ENCODE measurements at regions not wholly inside any gene's neighbourhood (a gene's known extent, or its start where the extent isn't known, plus 50 kb on each side); places are given as distances from the start of the nearest gene placed in this dataset.
"Not testable (repeated sequence)": the region's sequence is repeated elsewhere in the genome, so short reads cannot be mapped to it uniquely, and the experiment has no call there.

DNA sequence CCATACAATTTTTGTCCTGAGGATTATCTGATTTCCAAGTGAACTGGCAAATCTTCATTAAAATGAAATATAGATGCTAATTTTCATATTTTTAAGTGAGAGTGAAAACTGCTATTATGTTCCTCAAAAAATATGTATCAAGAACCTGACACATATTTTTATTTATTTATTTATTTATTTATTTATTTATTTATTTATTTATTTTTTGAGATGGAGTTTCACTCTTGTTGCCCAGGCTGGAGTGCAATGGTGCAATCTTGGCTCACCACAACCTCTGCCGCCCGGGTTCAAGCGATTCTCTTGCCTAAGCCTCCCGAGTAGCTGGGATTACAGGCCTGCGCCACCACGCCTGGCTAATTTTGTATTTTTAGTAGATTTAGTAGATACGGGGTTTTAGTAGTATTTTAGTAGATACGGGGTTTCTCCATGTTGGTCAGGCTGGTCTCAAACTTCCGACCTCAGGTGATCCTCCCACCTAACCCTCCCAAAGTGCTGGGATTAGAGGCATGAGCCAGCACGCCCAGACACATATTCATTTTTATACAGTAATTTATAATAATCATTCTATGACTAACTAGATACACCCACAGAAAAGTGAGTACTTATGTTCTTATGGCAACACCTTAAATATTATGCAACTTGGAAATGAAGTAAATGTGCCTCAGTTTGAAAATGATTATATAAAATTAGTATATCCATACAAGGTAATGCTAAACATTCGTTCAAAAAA, 248.3 kb downstream of the CDH7 start:
- DNase-seq (ENCODE audit: low spot score): not testable (repeated sequence)

GRCh38 chr18:65995206-65995605, 244.4 kb downstream of the CDH7 start:
- DNase-seq (ENCODE audit: low spot score): no peak

GRCh38 chr18:65994302-65994701, 243.5 kb downstream of the CDH7 start:
- DNase-seq (ENCODE audit: low spot score): no peak

GRCh38 chr18:65990944-65991708, 240.3 kb downstream of the CDH7 start:
- no peak for DNase-seq (ENCODE audit: low spot score)

DNA sequence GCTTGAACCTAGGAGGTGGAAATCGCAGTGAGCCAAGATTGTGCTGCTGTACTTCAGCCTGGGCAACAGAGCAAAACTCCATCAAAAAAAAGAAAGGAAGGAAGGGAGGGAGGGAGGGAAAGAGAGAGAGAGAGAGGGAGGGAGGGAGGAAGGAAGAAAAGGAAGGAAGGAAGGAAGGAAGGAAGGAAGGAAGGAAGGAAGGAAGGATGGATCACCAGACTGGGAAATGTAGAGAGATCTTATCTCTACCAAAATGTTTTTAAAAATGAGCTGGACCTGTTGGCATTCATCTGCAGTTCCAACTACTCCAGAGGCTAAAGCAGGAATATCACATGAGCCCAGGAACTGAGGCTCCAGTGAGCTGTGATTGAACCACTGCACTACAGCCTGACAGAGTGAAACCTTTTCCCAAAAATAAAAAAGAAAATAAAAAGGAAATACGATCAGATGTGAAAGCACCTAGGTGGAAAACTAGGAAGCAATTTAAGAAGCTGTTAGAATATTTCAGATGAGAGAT, 239.4 kb downstream of the CDH7 start:
- DNase-seq (ENCODE audit: low spot score): no peak

DNA sequence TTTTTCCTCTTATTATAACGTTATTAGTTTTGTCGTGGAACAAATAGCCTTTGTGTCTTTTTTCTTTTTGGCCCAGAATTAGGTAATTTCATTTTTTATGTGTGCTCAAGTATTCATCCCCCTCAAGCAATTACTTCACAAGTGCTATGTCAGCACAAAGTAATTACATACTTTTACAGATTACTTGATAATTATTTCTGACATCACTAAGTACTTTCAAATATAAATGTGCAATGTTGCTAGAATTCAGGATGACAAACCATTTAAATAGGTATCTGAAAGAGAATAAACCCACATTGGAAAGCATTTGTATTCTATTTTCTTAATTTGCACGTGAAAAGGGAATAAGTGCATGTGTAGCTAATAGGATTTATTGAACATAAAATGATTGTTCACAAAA, 238.2 kb downstream of the CDH7 start:
- DNase-seq (ENCODE audit: low spot score): no peak

- DNase-seq (ENCODE audit: low spot score): no peak
Measured at GRCh38 chr18:65988386-65988785, 237.6 kb downstream of the CDH7 start.

- no peak for DNase-seq (ENCODE audit: low spot score)
Measured at GRCh38 chr18:65983750-65984149, 232.9 kb downstream of the CDH7 start.

GRCh38 chr18:65975536-65975935, 224.7 kb downstream of the CDH7 start:
- DNase-seq (ENCODE audit: low spot score): no peak

DNA sequence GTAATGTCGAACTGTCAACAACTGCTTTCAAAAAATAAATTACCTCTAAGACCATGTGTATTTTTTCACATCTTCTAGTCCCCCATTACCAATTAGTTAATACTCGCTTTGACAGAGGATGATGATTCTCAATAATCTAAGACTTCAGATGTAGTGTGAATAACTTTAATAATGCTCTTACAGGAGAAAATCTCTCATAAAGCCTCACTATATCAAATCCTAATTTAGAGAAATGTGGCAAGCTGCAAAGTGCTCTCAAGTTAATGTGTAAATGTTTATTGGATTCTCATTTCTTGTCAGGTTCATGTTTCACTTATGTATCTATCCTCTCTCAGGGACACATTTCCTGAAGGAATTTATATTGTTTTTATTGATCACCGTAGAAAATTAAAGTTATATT, 223.9 kb downstream of the CDH7 start:
- DNase-seq (ENCODE audit: low spot score): no peak

GRCh38 chr18:65968239-65969004, 217.6 kb downstream of the CDH7 start:
- no peak for DNase-seq (ENCODE audit: low spot score)

GRCh38 chr18:65955747-65956146, 204.9 kb downstream of the CDH7 start:
- no peak for DNase-seq (ENCODE audit: low spot score)

DNA sequence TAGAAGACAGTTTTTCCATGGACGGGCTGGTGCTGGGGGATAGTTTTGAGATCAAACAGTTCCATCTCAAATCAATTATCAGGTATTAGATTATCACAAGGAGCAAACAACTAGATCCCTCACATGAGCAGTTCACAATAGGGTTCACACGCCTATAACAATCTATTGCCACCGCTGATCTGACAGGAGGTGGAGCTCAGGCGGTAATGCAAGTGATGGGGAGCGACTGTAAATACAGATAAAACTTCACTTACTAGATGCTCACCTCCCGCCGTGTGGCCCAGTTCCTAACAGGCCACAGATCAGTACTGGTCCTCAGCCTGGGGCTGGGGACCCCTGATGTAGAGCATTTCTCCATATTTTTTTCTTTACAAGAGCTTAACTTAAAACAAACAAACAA, 203.6 kb downstream of the CDH7 start:
- no peak for DNase-seq (ENCODE audit: low spot score)

DNA sequence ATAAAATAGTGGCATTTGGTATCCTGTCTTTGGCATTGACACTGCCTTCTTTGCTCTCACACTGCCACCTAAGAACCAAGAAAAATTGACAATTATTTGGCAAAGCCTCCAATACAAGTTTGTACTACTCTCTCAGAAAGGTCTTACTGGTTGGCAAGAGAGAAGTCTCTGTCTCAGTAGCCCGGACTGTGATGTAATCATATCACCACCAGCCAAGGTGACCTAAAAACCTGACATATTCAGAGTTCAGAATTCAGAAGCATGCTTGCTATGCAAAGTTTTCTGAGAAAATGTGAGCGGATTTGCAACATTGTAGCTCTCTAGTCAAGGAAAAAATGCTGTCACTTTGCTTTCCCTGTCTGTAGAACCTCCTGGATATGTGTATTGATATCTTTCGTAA, 196.0 kb downstream of the CDH7 start:
- DNase-seq (ENCODE audit: low spot score): no peak

- no peak for DNase-seq (ENCODE audit: low spot score)
Measured at GRCh38 chr18:65943268-65943667, 192.5 kb downstream of the CDH7 start.

DNA sequence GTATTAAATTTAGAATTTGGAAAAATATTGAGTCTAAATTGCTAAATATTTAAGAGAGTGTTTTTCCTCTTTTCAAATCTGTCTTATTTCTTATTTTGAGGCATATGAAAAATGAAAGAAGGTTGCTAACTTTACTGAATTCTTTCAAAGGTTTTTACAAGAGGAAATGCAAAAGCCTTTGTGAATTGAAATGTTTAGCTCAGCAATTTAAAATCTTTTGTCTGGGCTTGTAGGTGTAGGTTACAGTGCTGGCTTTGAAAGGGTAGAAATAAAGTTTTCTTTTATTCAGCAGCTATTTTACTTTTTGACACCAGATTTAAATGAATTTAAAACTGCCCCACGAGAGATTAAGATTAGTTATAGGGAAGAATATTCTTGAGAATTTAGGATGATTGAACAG, 192.0 kb downstream of the CDH7 start:
- no peak for DNase-seq (ENCODE audit: low spot score)

DNA sequence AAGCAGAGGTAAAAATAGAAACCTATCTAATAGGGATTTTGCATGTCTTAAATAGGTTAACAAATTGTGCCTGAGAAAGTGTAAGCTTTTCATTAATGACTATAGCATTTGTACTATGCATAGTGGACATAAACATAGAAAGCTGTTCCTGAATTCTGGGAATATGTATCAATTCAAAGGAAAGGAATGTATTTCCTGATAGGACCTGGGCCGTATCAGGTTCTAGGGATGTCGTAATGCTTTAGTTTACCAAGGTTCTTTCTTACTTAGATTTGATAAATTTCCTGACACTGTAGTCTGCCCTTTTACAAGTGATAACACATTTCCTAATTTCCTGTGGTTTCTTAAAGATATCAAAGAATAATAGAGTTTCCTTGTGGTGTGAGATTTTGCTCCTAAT, 191.3 kb downstream of the CDH7 start:
- no peak for DNase-seq (ENCODE audit: low spot score)

DNA sequence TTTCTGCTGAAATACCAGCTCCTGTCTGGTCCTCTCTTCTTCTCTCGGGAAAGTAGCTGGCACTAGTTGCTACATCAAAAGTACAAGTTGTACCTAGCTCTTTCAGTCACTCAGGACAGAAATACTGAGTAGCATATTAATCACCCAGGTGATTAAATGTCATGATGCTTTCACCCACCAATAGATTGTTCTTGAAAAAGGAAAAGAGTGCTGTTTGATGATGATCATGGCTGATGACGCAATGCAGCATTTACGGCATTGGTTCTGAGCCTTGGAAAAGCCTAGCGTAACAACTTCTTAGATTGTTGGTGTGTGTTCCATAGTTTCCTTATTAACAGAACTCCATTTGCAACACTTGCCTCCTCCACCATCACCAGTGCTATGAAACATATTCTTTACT, 190.7 kb downstream of the CDH7 start:
- no peak for DNase-seq (ENCODE audit: low spot score)
